HL-60 (cell line): ENCODE measurements at regions not wholly inside any gene's neighbourhood (a gene's known extent, or its start where the extent isn't known, plus 50 kb on each side); places are given as distances from the start of the nearest gene placed in this dataset.

Experiments used
- DNase-seq, 2 experiments: peaks; one replicate each; pipeline ENCODE4 v3.0.0-alpha.2; 2010 to 2020; ENCODE audit warnings: low read depth in 1 of 2, low spot score in 1 of 2
- H3K27ac ChIP-seq: fragments of 250-450 bp; sonication (Bioruptor Pico); replicated peaks from 2 replicates; pipeline ENCODE4 v1.5.1; 2020; ENCODE audit warnings: mild to moderate bottlenecking, moderate library complexity
- H3K27me3 ChIP-seq: fragments of 250-450 bp; sonication (Bioruptor Pico); 2 replicates; pipeline ENCODE4 v1.5.1; 2021; ENCODE audit warnings: mild to moderate bottlenecking, moderate library complexity; ENCODE audit not compliant: insufficient read depth, poor library complexity, severe bottlenecking
- H3K4me3 ChIP-seq: replicated peaks from 2 replicates; pipeline ENCODE4 v1.5.1; 2011; ENCODE audit warnings: mild to moderate bottlenecking, control low read depth, low read length; ENCODE audit not compliant: insufficient read depth
- GABPA ChIP-seq: IDR thresholded peaks from 2 replicates; pipeline ENCODE4 v1.6.1; 2012; ENCODE audit warnings: low read depth
- POLR2AphosphoS5 ChIP-seq: IDR thresholded peaks from 2 replicates; pipeline ENCODE4 v1.6.1; 2012; ENCODE audit warnings: low read depth
- SPI1 ChIP-seq: IDR thresholded peaks from 2 replicates; pipeline ENCODE4 v1.6.1; 2012; ENCODE audit warnings: low read depth, mild to moderate bottlenecking, borderline replicate concordance
- TF ChIP-seq, protein P1 (sequence below): IDR thresholded peaks from one replicate; pipeline ENCODE4 v1.5.1; 2011; ENCODE audit warnings: low read length, control low read depth, inconsistent platforms; ENCODE audit not compliant: insufficient read depth
- TF ChIP-seq, protein P2 (sequence below): IDR thresholded peaks from 2 replicates; pipeline ENCODE4 v1.6.1; 2012; ENCODE audit warnings: low read depth; ENCODE audit not compliant: insufficient replicate concordance

DNA sequence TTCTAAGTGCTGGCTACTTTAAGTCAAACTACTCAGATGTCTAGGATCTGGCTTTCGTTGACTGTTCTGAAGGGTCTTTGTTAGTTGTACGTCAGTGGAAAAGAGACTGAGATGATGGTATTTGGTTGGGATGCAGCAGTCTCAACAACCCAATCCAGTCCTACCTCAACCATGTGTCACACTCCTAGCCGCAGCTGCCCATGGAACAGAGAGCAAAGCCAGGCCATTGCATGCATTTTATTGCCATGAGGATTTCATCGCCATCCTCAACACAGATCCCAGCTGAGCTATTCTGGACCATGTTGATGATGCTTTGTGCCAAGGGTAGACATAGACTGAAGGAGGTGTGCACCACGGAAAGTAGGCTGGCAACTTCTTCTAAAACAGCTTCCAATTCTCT, 97.3 kb upstream of the STK39 start:
- no peak overlapping the region for H3K27ac ChIP-seq
- no peak for DNase-seq
- H3K27me3 ChIP-seq: no peaks in the 10 kb centered on the region
- no peak overlapping the region for H3K4me3 ChIP-seq
- TF ChIP-seq, protein P1, sequence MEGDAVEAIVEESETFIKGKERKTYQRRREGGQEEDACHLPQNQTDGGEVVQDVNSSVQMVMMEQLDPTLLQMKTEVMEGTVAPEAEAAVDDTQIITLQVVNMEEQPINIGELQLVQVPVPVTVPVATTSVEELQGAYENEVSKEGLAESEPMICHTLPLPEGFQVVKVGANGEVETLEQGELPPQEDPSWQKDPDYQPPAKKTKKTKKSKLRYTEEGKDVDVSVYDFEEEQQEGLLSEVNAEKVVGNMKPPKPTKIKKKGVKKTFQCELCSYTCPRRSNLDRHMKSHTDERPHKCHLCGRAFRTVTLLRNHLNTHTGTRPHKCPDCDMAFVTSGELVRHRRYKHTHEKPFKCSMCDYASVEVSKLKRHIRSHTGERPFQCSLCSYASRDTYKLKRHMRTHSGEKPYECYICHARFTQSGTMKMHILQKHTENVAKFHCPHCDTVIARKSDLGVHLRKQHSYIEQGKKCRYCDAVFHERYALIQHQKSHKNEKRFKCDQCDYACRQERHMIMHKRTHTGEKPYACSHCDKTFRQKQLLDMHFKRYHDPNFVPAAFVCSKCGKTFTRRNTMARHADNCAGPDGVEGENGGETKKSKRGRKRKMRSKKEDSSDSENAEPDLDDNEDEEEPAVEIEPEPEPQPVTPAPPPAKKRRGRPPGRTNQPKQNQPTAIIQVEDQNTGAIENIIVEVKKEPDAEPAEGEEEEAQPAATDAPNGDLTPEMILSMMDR: no peak
- TF ChIP-seq POLR2AphosphoS5 (no peak), SPI1 (no peak), GABPA (no peak)
- TF ChIP-seq, protein P2, sequence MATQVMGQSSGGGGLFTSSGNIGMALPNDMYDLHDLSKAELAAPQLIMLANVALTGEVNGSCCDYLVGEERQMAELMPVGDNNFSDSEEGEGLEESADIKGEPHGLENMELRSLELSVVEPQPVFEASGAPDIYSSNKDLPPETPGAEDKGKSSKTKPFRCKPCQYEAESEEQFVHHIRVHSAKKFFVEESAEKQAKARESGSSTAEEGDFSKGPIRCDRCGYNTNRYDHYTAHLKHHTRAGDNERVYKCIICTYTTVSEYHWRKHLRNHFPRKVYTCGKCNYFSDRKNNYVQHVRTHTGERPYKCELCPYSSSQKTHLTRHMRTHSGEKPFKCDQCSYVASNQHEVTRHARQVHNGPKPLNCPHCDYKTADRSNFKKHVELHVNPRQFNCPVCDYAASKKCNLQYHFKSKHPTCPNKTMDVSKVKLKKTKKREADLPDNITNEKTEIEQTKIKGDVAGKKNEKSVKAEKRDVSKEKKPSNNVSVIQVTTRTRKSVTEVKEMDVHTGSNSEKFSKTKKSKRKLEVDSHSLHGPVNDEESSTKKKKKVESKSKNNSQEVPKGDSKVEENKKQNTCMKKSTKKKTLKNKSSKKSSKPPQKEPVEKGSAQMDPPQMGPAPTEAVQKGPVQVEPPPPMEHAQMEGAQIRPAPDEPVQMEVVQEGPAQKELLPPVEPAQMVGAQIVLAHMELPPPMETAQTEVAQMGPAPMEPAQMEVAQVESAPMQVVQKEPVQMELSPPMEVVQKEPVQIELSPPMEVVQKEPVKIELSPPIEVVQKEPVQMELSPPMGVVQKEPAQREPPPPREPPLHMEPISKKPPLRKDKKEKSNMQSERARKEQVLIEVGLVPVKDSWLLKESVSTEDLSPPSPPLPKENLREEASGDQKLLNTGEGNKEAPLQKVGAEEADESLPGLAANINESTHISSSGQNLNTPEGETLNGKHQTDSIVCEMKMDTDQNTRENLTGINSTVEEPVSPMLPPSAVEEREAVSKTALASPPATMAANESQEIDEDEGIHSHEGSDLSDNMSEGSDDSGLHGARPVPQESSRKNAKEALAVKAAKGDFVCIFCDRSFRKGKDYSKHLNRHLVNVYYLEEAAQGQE: no peak

DNA sequence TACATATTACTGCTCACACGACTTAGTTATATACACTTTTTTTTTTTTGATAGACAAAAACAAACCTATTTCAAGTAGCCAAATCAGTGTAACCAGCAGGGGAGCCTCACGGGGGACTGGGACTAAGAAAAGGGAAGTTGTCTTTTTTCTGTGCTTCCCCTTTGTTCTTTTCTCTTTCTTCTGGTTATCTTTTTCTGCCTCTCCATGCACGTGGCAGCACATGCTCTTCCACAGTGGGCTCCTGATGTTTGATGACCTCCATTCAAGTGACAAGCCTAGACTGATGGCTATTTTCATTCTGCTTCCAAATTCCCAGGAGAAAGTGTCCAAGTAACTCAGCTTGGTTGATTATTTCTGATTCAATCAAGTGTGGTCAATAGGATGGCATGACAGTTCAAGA, 98.2 kb upstream of the STK39 start:
- H3K4me3 ChIP-seq: no peak overlapping the region
- TF ChIP-seq, protein P2: no peak
- peak; percentile 16; the same call in 1 of the 2 replicates for TF ChIP-seq SPI1
- H3K27ac ChIP-seq: no peak overlapping the region
- peak in 1 of 2 experiments; percentile 52 for DNase-seq
- H3K27me3 ChIP-seq: no peaks in the 10 kb centered on the region

DNA sequence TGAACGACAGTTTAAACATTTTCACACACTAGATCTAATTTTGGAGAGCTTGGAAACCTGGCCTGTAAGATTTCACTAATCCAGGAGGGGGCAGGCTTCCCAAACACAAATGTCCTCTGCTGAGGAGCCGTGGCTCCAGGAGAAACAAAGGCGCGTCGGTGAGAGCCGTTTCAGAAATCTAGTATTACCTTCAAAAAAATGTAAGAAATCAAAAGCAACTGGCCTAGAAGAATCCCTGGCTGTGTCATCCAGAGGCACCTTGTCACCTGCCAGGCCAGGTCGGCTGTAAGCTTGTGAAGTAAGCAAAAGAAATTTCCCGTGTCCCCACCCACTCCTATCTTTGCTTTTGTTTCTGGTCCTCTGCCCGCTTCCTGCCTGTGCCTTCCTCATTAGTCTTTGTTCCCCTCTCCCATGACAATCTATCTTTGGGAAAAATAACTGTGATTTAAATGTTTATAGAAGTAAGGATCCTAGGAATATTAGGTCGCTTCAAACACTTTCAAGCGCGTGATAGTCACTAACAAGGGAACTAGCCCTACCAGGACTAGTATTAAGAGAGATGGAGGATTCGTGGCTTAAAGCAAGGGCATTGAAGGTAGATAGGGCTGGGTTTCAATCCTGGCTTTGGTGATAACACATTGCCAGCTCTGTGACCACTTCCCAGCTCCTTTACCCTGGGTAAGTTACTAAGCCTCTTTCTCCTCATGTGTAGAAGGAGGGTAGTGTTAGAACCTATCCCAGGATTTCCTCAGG, 99.5 kb upstream of the STK39 start:
- no peak overlapping the region for H3K27ac ChIP-seq
- peak overlapping the region; percentile 53 for H3K4me3 ChIP-seq
- TF ChIP-seq GABPA: no peak
- TF ChIP-seq, protein P1: peak; percentile 57
- DNase-seq: peak; percentile 18 to 74
- H3K27me3 ChIP-seq: no peaks in the 10 kb centered on the region

DNA sequence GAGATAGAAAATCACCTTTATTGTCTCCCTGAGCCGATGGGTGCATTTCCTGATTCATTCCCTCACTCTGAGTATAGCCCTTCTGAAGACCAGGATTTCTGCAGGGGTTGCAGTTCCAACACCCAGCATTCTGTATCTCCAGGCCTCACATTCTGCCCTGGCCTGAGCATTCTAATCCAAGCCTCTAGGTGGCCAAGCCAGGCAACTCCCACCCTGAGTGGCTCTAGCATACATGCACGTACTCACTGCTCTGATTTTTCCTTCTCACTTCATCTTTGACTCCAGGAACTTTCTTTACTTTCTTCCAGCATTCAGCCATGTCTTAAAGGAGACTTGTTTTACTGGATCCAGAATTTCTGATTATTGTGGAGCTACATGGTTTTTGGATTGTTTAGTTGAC, 100.7 kb upstream of the STK39 start:
- H3K27ac ChIP-seq: no peak overlapping the region
- no peaks in the 10 kb centered on the region for H3K27me3 ChIP-seq
- TF ChIP-seq, protein P1: peak; percentile 23
- no peak for TF ChIP-seq POLR2AphosphoS5
- no peak overlapping the region for H3K4me3 ChIP-seq
- DNase-seq: peak in 1 of 2 experiments; percentile 39
